NOMO-1 treated with DMSO at 0.1 percent for 48 hours (cell line): ENCODE measurements at regions not wholly inside any gene's neighbourhood (a gene's known extent, or its start where the extent isn't known, plus 50 kb on each side); places are given as distances from the start of the nearest gene placed in this dataset.
"Not testable (repeated sequence)": the region's sequence is repeated elsewhere in the genome, so short reads cannot be mapped to it uniquely, and the experiment has no call there.

Experiments used
- DNase-seq: peaks from one replicate; lab custom pipeline; 2025; ENCODE audit not compliant: unreplicated experiment; lab: John Stamatoyannopoulos, UW

DNA sequence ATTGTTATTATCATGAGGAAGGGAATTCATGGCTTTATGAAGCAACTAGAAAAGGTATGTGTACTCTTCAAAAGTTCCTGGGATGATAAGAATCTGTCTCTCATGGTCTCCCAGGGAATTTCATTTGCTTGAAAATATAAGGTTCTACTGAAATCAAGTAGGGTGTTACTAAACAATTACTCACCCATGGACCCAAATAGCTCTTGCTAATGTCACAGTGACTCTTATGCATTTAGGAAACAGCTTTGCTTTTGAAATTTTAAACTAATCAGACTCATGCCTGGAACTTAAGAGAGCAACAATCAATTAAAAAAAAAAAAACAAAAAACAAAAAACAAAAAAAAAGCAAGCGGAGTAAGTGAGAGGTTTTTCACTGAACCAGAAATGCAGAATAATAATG lies 1546.3 kb upstream of the TENM4 start:
- DNase-seq: no peak

DNA sequence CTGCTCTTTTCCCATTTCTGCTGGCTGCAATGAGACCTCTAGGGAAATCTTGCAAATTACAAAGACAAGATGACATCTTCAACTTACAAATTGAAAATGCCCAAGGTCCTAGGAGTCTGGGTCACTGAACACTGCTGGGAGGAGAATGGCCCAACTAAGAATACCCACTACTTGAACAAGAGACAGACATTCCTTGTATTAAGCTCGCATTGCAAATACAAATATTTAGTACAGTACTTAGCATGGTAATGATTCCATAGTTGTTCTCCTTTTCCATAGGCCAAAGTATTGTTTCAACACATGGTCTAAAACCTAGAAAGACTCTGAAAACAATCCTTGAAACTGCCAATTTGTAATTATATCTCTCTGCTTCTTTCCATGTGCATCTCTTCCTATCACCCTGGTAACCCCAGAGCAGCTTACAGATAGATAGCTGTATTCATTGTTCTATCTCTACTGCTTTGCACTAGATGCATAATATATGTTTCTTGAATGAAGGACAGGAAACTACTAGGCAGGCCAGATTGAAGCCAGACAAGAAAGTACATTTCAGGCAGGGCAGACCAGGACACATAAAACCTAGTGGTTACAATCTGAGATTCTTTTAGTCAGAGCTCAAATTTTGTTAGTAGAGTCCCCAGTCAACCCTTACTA lies 1545.7 kb upstream of the TENM4 start:
- DNase-seq: no peak

DNA sequence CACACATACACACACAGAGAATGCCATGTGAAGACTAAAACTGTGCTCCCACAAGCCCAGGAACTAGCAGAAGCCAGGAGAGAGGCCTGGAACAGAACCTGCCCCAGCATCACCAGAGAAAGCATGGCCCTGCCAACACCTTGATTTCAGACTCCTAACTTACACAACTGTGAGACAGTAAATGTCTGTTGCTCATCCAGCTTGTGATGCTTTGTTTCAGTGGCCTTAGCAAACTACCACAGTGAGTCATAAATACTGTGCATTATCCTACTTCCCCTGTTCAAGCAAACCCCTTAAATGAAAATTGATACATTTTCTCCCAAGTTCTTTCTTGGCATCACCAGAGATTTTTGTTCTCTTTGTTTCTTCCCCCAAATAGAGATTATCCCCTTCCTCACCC lies 1539.4 kb upstream of the TENM4 start:
- DNase-seq: peak; percentile 75

DNA sequence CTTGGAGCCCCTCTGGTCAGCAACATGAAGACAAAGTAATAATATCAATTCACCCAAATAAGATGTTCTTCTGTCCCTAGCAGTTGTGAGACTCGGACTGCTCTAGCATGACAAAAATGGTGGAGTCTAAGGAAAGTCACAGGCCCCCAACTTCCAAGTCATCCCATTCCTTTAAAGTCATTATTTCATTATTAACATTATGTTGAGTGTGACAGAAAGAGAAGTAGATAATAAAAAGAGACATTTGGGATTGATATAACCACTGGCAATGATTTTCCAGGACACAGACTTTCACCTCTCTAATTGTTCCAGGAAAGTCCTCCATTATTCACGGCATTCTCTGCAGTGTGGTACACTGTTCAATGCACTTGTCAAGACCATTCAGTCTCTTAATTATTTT lies 1533.0 kb upstream of the TENM4 start:
- no peak for DNase-seq

DNA sequence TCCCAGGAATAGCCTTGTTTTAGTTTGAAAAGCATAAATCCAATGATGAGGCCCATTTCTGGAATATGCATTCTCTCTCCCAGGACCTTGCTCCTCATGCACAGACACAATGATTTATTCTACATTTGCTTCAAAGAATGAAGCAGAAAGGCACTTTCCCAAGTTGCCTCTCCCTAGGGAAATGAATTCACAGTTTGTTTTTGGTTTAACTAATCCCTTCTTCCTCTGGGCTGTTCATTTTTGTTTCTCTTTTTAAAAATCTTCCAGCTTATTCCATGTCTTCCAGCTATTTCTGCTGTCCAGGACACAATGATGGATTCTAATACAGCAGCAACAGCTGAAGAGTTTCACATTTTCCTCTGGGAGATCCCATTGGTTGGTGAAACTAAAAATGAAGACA lies 1529.2 kb upstream of the TENM4 start:
- no peak for DNase-seq

DNA sequence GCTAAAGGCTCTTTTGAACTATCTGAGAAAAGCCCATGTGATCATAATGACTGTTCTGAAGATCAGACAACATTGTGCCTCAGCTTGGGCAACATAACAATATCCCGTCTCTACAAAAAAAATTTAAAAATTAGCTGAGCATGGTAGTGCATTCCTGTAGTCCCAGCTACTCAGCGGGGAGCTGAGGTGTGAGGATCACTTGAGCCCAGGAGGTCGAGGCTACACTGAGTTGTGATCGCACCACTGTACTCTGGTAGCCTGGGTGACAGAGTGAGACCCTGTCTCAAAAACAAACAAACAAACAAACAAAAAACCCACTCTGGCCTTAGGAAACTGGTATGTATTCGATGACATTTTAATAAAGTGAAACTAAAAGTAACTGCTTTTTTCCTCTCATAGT lies 1526.8 kb upstream of the TENM4 start:
- no peak for DNase-seq

DNA sequence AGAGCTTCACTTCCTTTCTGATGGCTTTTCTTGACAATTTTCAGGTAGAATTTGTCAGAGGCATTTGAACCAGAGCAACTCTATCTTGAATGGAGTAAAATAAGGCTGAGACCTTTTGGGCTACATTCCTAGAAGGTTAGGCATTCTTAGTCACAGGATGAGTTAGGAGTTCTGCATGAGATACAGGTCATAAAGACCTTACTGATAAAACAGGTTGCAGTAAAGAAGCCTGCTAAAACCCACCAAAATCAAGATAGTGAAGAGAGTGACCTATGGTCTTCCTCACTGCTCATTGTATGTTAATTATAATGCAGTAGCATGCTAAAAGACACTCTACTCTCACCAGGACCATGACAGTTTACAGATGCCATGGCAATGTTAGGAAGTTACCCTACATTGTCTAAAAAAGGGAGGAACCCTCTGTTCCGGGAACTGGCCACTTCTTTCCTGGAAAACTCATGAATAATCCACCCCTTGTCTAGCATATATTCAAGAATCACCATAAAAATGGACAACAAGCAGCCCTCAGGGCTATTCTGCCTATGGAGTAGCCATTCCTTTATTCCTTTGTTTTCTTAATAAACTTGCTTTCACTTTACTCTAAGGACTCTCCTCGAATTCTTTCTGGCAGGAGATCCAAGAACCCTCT lies 1519.7 kb upstream of the TENM4 start:
- no peak for DNase-seq

DNA sequence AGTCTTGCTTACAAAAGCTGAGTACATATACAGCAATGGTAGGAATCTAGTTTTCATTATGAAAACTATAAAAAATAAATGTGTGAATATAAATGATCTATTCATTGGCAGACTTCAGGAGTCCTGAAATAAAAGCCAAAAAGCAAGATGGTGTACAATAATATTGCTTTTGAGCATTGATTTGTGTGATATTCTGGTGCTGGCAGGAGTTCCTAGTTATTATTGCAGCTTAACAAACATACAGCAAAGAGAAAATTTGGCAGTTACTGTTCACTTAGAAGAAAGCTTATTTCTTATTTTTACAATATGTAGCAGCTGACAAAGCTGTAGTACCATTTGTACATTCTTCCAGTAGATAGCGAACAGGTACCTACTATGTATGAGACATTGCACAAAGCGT lies 1518.9 kb upstream of the TENM4 start:
- no peak for DNase-seq

DNA sequence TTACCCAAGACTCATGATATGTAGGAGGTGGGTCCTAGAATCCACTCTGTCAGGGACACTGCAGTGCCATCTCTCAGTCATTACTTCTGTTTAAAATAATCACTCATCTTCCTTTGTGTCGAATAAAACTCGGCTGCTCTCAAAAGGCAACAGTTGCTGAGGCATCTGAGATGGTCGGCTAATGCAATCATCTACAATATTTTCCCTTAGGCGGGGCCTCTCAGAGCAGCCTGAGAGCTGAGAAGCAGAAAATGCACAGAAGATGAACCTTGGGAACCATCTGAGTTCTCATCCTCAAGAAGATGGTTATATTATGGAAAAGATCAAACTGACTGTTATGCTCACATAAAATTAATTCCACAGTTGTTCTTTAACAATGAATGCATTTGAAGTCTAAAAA lies 1518.2 kb upstream of the TENM4 start:
- DNase-seq: no peak

DNA sequence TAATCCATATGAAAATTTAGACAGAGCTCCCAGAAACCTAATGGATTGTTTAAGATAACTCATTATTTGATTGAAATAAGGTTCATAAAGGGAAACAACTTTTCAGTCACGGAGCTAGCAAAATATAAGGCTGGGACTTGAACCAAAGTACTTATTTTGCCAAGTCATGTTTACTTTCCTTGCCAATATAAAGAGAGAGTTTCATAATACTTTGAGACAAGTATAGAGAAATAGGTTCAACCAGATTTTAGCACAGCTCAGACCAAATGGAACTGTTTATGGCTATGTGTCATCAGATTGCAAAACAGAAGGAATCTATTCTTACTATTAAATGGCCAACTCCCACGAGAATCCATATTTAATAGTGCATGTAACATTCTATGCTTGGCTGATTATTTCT lies 1517.5 kb upstream of the TENM4 start:
- peak; percentile 79 for DNase-seq

DNA sequence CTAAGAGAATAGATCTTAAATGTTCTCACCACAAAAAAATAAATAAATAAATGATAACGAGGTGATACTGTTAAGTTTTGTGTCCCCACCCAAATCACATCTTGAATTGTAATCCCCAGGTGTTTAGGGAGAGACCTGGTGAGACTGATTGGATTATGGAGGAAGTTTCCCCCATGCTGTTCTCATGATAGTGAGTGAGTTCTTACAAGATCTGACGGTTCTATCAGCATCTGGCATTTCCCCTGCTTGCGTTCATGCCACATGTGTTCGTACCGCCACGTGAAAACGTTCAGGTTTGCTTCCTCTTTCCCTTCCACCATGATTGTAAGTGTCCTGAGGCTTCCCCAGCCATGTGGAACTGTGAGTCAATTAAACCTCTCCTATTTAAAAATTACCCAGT lies 1514.8 kb upstream of the TENM4 start:
- DNase-seq: no peak

DNA sequence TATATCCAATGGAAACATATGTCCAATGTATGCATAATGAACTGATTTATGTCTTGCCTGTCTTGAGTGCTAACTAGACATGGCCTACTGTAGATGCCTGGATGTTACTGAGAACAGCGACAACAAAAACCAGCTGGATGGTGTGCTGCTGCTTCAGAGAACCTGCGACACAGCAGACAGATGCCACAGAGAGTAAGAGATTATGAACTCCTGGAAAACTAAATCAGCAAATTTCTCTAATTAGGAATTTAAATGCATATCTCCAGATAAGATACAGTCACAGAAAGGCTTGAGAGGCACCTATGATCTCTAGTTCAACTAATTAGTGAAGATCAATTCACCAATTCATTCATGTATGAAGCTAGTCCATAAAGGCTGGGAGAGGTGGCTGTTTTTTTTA lies 1508.0 kb upstream of the TENM4 start:
- DNase-seq: no peak

DNA sequence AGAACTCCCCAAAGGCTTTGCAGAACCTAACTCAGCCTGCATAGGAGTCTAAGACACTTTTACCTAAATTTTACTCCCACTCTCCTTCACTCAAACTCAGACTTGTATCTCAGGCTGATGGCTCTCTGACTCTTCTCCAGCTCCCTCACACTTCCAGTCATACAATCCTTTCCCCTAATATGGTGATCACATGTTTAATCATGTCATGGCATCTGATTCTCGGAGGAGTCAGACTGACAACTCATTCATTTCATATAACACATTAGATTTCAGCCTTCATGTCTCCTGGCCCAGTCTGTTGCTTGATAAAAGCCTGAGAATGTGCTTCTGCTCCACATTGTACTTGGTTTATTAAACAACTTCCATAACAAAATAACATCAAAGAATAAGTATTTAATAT lies 1503.9 kb upstream of the TENM4 start:
- DNase-seq: no peak

DNA sequence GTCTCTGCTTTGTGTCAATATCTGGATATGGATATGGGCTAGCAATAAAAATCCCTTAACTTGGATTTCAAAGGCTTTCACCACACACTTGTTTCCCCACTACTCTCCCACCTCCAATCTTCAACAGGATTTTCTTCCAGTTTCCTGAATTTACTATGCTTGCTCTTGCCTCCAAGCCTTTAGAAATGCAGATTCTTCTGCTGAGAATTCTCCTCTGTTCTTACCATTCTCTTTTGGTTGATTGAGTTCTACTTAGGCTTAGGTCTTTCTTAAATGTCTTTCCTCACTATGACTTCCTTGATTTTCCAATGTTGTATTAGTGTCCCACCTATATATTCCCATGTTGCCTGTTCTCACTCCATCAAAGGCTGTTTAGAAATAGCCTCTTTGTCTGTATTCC lies 1502.4 kb upstream of the TENM4 start:
- DNase-seq: no peak

DNA sequence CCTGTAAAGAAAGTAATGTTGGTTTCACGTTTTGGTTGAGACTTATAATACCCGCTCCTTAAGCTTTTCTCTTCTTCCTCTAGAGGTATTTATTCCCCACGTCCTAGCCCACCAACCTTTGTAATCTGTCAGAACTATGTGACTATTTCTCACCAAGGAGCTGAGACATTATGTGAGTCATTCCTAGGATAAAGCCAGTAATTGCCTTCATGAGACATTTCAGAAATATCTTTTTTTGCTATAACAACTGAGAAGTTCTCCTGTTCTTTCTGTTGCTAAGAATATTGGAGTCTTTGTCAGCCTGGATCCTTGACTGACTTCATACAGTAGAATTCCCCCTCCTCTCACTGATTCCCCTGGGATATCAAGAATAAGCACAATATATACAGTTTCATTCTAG lies 1497.0 kb upstream of the TENM4 start:
- no peak for DNase-seq

DNA sequence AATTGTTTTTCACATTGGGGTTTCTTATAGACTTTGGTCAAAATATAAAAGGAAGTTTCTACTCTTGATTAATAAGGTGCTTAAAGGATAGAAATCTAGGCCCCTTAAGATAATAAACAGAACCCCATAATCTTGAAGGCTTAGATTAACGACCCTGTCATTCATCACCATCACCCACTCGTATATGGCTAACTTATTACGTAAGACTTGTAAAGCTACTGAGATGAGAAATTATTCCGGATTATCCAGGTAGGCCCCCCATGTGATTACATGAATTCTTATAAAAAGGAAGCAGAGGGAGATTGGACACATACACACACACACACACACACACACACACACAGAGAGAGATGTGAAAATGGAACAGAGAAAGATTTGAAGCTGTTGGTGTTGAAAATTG lies 1489.2 kb upstream of the TENM4 start:
- DNase-seq: no peak

DNA sequence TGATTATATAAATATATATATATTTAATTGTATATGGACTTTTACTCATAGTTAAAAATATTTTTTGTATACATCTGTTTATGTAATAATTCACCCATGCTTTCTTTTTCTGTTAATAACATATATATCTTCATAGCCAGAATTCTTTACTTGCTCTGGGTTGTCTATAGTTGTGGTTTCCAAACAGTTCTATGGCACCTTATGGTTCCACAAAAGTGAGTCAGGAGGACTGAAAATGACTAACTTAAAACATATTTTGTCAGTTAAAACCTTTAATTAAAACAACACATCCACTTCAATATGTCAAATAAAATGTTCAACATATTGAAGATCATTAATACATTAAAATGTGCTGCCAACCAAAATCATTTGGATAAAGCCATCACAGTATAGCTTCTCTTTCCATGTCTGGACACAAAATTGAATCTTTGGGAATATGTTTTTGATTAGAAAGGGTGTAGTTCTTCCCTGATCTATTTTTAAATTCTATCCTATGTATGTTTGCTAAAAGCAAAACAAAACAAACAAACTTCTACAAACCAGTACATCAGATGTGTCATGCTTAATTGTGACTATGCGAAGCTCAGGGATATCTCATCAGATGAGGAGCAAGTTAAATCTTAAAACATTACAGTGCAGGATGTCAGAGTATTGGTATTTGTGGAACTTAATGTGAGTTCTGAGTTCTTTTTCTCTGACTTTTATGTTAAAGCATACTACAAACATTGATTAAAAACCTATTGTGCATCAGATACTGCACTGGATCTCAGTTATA lies 1488.4 kb upstream of the TENM4 start:
- DNase-seq: no peak

DNA sequence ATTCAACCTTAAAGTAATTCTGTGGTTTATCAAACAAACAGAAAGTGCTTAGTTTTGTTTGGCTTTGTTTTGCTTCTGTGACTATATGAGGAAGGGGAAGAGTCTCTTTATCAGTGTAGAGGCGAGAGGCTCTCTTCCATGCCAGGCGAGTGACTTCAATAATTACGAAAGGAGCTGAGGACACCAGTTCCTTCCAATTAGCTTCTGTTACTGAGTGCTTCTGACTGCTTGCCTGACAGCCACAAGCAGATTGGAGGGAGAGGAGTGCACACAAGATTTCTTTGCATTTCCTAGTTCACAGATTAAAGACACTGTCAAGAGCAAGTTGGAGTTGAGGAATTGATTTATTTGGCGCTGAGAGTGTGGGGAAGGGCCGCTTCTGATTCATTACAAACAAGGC lies 1484.5 kb upstream of the TENM4 start:
- DNase-seq: peak; percentile 75

DNA sequence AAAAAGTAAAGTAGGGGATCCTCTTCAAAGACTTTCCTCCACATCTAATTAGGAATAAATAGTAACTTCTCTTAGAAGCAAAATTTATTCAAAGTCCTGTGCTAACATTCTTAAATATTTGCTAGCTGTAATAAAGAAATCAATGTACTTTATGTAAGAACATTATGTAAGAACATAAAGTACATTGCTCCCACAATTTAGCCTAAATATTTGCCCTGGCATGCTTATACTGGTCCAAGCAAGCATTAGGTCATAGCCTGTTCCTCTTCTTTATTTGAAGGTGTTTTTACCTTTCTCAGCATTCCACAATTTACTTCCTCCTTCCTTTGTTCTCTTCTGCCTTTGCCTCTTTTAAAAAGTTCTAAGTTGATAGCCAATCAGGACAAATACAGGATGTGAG lies 1480.5 kb upstream of the TENM4 start:
- not testable (repeated sequence) for DNase-seq

DNA sequence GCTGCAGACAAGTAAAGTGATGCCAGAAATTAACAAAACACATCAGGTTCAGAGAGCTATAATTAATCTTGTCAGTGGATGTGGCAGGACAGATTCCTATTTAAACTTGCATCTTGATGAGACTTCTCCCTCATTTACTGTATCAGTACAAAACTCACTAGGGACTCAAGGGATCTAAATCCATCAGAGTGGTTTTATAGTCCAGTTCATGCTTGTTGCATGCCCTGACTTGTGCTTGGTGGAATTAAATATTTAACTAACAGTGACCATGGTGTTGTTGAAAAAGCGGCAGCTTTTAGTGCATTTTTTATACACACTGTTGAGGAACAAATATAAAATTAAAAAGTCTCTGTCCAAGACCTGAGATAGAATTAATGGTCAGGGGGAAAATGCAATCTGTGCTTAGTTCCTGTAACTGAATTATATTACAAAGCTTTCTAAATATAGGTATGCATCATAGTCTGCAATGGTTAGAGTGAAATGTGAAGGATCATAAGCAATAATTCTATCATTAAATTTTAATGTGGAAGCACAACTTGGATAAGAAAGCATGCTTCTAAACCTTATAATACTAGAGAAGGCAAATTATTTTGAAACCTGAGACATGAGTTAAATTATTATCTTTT lies 1475.5 kb upstream of the TENM4 start:
- no peak for DNase-seq

DNA sequence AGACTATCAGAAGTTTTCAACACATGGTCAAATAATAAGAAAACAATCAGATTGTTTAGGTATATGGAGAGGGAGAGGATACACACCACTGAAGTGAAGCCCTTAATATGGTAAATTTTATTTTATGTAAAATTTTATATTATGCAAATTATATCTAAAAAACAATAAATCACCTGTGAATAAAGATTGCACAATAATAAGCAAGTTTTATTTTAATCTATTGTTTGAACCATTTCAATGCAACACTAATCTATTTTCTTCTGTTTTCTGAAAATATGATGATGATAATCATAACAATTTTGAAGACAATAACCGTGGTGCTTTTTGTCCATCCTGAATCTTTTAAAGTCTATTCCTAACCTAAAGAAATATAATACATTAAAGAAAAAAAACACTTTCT lies 1473.5 kb upstream of the TENM4 start:
- no peak for DNase-seq

DNA sequence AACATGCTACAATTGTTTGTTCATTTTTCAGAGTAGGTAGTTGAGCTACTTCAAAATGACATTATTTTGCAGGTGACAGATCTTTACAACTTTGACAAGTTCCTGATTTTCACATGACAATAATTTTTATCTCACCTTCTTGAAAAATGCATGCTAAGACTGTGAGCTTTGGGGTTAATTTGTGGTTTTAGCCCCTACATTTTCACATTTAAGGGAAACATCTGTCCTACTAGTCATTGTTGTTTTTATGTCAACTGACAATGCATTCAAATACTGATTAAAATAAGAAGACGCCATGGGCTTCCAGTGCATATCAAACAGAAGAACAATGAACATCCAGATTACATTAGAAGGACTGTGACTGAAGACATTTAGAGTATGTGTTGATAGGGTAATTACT lies 1470.8 kb upstream of the TENM4 start:
- no peak for DNase-seq
